ENCODE measurements at regions not wholly inside any gene's neighbourhood (a gene's known extent, or its start where the extent isn't known, plus 50 kb on each side); places are given as distances from the start of the nearest gene placed in this dataset.
"Not testable (repeated sequence)": the region's sequence is repeated elsewhere in the genome, so short reads cannot be mapped to it uniquely, and the experiment has no call there.

DNA sequence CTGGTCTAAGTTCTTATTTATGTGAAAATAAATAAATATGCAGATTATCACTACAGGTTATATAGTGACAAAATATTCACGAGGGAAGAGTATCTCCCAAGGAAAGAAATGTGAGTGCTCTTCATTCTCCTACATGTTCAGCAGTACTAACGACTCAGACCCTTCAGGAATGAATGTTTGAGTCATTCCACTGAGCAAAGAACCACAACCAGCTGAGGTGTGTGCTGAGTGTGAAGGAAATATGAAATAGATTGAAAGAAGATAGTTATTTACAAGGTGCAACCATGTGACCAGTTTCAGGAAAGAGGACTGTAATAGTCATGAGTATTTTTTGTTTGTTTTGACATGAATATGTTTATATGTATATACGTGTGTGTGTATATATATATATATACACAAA, 228.7 kb downstream of the TUSC1 start:
- no peak overlapping the region for H3K27ac Mint-ChIP-seq (ENCODE audit: unreplicated experiment)
- no peak for DNase-seq (ENCODE audit: low spot score)
- H3K36me3 Mint-ChIP-seq (ENCODE audit: low read depth, unreplicated experiment), result no peaks in the 10 kb centered on the region
- no peaks in the 10 kb centered on the region for H3K4me1 Mint-ChIP-seq (ENCODE audit: unreplicated experiment)
- TF ChIP-seq, protein P1, sequence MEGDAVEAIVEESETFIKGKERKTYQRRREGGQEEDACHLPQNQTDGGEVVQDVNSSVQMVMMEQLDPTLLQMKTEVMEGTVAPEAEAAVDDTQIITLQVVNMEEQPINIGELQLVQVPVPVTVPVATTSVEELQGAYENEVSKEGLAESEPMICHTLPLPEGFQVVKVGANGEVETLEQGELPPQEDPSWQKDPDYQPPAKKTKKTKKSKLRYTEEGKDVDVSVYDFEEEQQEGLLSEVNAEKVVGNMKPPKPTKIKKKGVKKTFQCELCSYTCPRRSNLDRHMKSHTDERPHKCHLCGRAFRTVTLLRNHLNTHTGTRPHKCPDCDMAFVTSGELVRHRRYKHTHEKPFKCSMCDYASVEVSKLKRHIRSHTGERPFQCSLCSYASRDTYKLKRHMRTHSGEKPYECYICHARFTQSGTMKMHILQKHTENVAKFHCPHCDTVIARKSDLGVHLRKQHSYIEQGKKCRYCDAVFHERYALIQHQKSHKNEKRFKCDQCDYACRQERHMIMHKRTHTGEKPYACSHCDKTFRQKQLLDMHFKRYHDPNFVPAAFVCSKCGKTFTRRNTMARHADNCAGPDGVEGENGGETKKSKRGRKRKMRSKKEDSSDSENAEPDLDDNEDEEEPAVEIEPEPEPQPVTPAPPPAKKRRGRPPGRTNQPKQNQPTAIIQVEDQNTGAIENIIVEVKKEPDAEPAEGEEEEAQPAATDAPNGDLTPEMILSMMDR (IDR thresholded peaks at IDR 0.05; ENCODE audit: unreplicated experiment), result no peak
- no peaks in the 10 kb centered on the region for H3K9me3 Mint-ChIP-seq (ENCODE audit: unreplicated experiment)
- H3K4me3 Mint-ChIP-seq (ENCODE audit: unreplicated experiment), result no peak overlapping the region
- H3K27me3 Mint-ChIP-seq (ENCODE audit: unreplicated experiment), result no peaks in the 10 kb centered on the region

DNA sequence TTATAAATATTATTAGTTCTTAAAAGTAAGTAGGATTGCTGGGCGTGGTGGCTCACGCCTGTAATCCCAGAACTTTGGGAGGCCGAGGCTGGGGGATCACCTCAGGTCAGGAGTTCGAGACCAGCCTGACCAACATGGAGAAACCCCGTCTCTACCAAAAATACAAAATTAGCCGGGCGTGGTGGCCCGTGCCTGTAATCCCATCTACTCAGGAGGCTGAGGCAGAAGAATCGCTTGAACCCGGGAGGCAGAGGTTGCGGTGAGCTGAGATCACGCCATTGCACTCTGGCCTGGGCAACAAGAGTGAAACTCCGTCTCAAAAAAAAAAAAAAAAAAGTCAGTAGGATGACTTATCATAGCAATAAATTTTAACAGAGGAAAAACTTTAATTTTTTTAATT, 232.5 kb downstream of the TUSC1 start:
- not testable (repeated sequence) for H3K27me3 Mint-ChIP-seq (ENCODE audit: unreplicated experiment); H3K27ac Mint-ChIP-seq (ENCODE audit: unreplicated experiment); DNase-seq (ENCODE audit: low spot score); H3K36me3 Mint-ChIP-seq (ENCODE audit: low read depth, unreplicated experiment); H3K9me3 Mint-ChIP-seq (ENCODE audit: unreplicated experiment); H3K4me1 Mint-ChIP-seq (ENCODE audit: unreplicated experiment); H3K4me3 Mint-ChIP-seq (ENCODE audit: unreplicated experiment)

DNA sequence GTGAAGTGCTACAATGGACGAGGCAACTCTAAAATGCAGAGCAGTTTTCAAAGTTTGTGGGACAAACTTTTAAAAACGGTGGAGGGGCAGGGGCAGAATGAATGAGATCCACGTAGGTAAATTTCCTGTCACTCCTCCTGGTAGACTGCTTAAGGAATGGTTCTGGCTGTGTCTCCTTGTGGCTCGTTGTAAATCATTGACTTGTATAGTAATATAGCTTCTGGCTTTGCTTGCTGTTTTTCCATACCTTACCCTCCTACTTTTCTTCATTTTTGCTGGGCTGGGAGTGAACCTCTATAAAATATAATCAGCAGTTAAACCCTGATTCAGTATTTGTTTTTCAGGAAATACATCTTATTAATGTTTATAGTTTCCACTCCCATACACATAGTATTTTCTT, 235.7 kb downstream of the TUSC1 start:
- Mint-ChIP-seq H3K27ac (ENCODE audit: unreplicated experiment) (no peak overlapping the region), H3K36me3 (ENCODE audit: low read depth, unreplicated experiment) (no peaks in the 10 kb centered on the region), H3K9me3 (ENCODE audit: unreplicated experiment) (no peaks in the 10 kb centered on the region), H3K27me3 (ENCODE audit: unreplicated experiment) (no peaks in the 10 kb centered on the region), H3K4me3 (ENCODE audit: unreplicated experiment) (no peak overlapping the region), H3K4me1 (ENCODE audit: unreplicated experiment) (no peaks in the 10 kb centered on the region)
- TF ChIP-seq, protein P1 (IDR thresholded peaks at IDR 0.05; ENCODE audit: unreplicated experiment), result no peak
- no peak for DNase-seq (ENCODE audit: low spot score)

DNA sequence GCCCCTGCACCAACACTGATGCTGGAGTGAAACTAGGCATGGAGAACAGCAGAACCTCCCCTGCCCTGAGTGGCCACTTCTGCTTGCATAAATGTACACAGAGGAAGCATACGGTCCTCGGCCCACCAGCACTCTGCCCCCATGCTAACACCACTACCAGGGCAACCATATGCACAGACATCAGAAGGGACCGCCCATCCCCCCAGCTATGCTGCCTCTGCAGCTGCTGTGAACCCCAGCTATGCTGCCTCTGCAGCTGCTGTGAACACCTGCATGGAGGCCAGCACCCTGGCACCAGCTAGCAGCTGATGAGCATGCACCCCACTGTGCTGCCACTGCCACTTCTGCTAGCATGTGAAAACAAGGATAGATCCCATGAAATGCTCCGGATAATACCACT, 250.3 kb downstream of the TUSC1 start:
- Mint-ChIP-seq H3K27ac (ENCODE audit: unreplicated experiment) (no peak overlapping the region), H3K4me1 (ENCODE audit: unreplicated experiment) (no peaks in the 10 kb centered on the region), H3K27me3 (ENCODE audit: unreplicated experiment) (no peaks in the 10 kb centered on the region), H3K36me3 (ENCODE audit: low read depth, unreplicated experiment) (no peaks in the 10 kb centered on the region), H3K4me3 (ENCODE audit: unreplicated experiment) (no peak overlapping the region), H3K9me3 (ENCODE audit: unreplicated experiment) (no peaks in the 10 kb centered on the region)
- TF ChIP-seq, protein P1 (IDR thresholded peaks at IDR 0.05; ENCODE audit: unreplicated experiment), result no peak
- no peak for DNase-seq (ENCODE audit: low spot score)

DNA sequence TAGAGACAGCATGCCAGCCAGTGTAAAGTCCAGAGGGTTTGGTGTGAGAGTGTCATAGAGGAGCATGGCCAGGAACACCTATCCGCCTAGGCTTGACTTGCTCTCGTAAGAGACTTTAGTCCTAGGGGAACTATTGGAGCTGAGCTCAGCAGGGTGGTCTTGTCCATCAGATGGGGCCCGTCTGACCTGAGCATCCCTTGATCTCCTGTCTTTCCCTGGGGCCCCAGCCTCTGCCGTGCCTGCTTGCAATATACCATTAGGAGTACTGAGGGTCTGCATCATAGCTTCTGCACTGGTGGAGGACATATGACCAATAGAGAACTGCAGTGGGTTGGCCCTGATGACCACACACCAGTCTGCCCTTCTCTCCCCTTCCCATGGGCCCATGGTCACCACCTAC, 251.0 kb downstream of the TUSC1 start:
- Mint-ChIP-seq H3K4me1 (ENCODE audit: unreplicated experiment) (no peaks in the 10 kb centered on the region), H3K9me3 (ENCODE audit: unreplicated experiment) (no peaks in the 10 kb centered on the region), H3K4me3 (ENCODE audit: unreplicated experiment) (no peak overlapping the region), H3K27ac (ENCODE audit: unreplicated experiment) (no peak overlapping the region), H3K27me3 (ENCODE audit: unreplicated experiment) (no peaks in the 10 kb centered on the region), H3K36me3 (ENCODE audit: low read depth, unreplicated experiment) (no peaks in the 10 kb centered on the region)
- TF ChIP-seq, protein P1 (IDR thresholded peaks at IDR 0.05; ENCODE audit: unreplicated experiment), result no peak
- no peak for DNase-seq (ENCODE audit: low spot score)

DNA sequence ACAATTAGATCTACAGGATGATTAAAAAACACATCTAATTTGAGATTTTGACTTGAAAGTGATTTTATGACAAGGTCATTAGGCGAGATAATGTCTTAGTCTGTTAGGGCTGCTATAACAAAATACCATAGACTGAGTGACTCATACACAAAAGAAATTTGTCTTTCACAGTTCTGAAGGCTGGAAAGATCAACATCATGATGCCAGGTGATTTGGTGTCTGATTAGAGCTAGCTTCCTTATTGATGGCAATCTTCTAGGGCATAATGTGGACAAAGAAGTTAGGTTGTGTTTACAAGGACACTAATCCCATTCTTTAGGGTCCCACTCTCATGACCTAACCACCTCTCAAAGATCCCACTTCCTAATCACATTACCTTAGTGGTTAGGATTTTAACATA, 256.7 kb downstream of the TUSC1 start:
- Mint-ChIP-seq H3K27me3 (ENCODE audit: unreplicated experiment) (no peaks in the 10 kb centered on the region), H3K4me1 (ENCODE audit: unreplicated experiment) (no peaks in the 10 kb centered on the region), H3K4me3 (ENCODE audit: unreplicated experiment) (no peak overlapping the region), H3K36me3 (ENCODE audit: low read depth, unreplicated experiment) (no peaks in the 10 kb centered on the region), H3K27ac (ENCODE audit: unreplicated experiment) (no peak overlapping the region), H3K9me3 (ENCODE audit: unreplicated experiment) (no peaks in the 10 kb centered on the region)
- no peak for DNase-seq (ENCODE audit: low spot score)
- TF ChIP-seq, protein P1 (IDR thresholded peaks at IDR 0.05; ENCODE audit: unreplicated experiment), result no peak
